ENCODE measurements at regions not wholly inside any gene's neighbourhood (a gene's known extent, or its start where the extent isn't known, plus 50 kb on each side); places are given as distances from the start of the nearest gene placed in this dataset.

GRCh38 chr21:43266534-43266933 lies 97.7 kb downstream of the CRYAA start:
- H3K36me3 Mint-ChIP-seq (ENCODE audit: low read depth), result no peaks in the 10 kb centered on the region
- Histone ChIP-seq H4K20me1 (replicated peaks; ENCODE audit: insufficient read depth) (no peaks in the 10 kb centered on the region), H3K27me3 (ENCODE audit: insufficient read depth) (no peaks in the 10 kb centered on the region), H3K79me2 (replicated peaks; ENCODE audit: insufficient read depth) (no peaks in the 10 kb centered on the region), H3K4me3 (no peak overlapping the region), H3K4me2 (no peak overlapping the region), H3K36me3 (ENCODE audit: insufficient read depth) (no peaks in the 10 kb centered on the region), H3K27ac (ENCODE audit: low read depth) (no peak overlapping the region), H2AFZ (no peak overlapping the region), H3K9me2 (ENCODE audit: insufficient read depth) (no peaks in the 10 kb centered on the region), H3K4me1 (ENCODE audit: insufficient read depth) (no peaks in the 10 kb centered on the region), H3F3A (replicated peaks; ENCODE audit: low read depth) (no peaks in the 10 kb centered on the region)
- H3K9me3 Mint-ChIP-seq, result peaks cover 7% of the 10 kb centered on the region; the same call in 2 of the 3 replicates
- DNase-seq (ENCODE audit: low spot score) (no peak), ATAC-seq (no peak)
- no peak overlapping the region for H3K4me3 Mint-ChIP-seq
- TF ChIP-seq ZNF462 (CRISPR knock-in tag; IDR thresholded peaks at IDR 0.05) (no peak), ZNF331 (CRISPR knock-in tag; IDR thresholded peaks at IDR 0.05; ENCODE audit: low read depth) (no peak), NANOG (IDR thresholded peaks at IDR 0.05; ENCODE audit: borderline replicate concordance) (no peak), EZH2phosphoT487 (IDR thresholded peaks at IDR 0.05; ENCODE audit: unreplicated experiment) (no peak), STAT1 (IDR thresholded peaks at IDR 0.05; ENCODE audit: unreplicated experiment) (no peak), ETS1 (IDR thresholded peaks at IDR 0.05) (no peak), POLR2AphosphoS5 (IDR thresholded peaks at IDR 0.05; ENCODE audit: low read depth) (no peak), REST (IDR thresholded peaks at IDR 0.05; ENCODE audit: unreplicated experiment) (no peak), ZNF114 (CRISPR knock-in tag; IDR thresholded peaks at IDR 0.05) (no peak), CTCF (conservative IDR thresholded peaks at IDR 0.05; ENCODE audit: low read depth in 2 of 2) (no peak), JUNB (IDR thresholded peaks at IDR 0.05; ENCODE audit: unreplicated experiment) (no peak), CREB1 (CRISPR knock-in tag; IDR thresholded peaks at IDR 0.05; ENCODE audit: low read depth) (no peak), EZH2 (IDR thresholded peaks at IDR 0.05; ENCODE audit: low read depth, unreplicated experiment) (no peak)
- no peaks in the 10 kb centered on the region for H3K4me1 Mint-ChIP-seq
- no peak overlapping the region for H3K27ac Mint-ChIP-seq
- H3K27me3 Mint-ChIP-seq (ENCODE audit: insufficient read depth, low read depth, poor library complexity), result peaks cover 5% of the 10 kb centered on the region

All from GM23338 (cell line).